BJ (cell line): ENCODE measurements at regions not wholly inside any gene's neighbourhood (a gene's known extent, or its start where the extent isn't known, plus 50 kb on each side); places are given as distances from the start of the nearest gene placed in this dataset.

Source experiments
- CTCF ChIA-PET: fragments of 350-600 bp; formaldehyde crosslinking; extraction: SDS; loops from one replicate; lab custom pipeline; 2021; ENCODE audit warnings: antibody characterized with exemption, inconsistent platforms; lab: Yijun Ruan, JAX
- POLR2A ChIA-PET: fragments of 300-600 bp; sonication (Branson Sonifier 250); formaldehyde crosslinking; extraction: SDS; loops from one replicate; lab custom pipeline; 2021; ENCODE audit warnings: antibody characterized with exemption; lab: Charles Lee
- DNase-seq: peaks from one replicate; pipeline ENCODE4 v3.0.0-alpha.2; 2011; ENCODE audit warnings: low read depth
- H3K27me3 ChIP-seq: 2 replicates; pipeline ENCODE4 v1.6.0; 2011; ENCODE audit warnings: low read length; ENCODE audit not compliant: control insufficient read depth, insufficient read depth
- H3K36me3 ChIP-seq: 2 replicates; pipeline ENCODE4 v1.5.1; 2011; ENCODE audit warnings: low read length; ENCODE audit not compliant: control insufficient read depth, insufficient read depth
- H3K4me3 ChIP-seq: 2 replicates; pipeline ENCODE4 v1.5.1; 2011; ENCODE audit warnings: low read depth, mild to moderate bottlenecking, control low read depth, low read length
- TF ChIP-seq, protein P1 (sequence below): IDR thresholded peaks from 2 replicates; pipeline ENCODE4 v1.5.1; 2011; ENCODE audit warnings: low read depth, mild to moderate bottlenecking, control low read depth, inconsistent platforms, low read length, moderate library complexity; ENCODE audit not compliant: insufficient read depth

GRCh38 chr13:81406639-81407292, 1065.8 kb upstream of the SPRY2 start:
- H3K4me3 ChIP-seq, result no peak overlapping the region
- ChIA-PET POLR2A (no interaction called here), CTCF (interaction anchor here (1.1 kb wide), 1 partner anchor 10 kb away, joined by 3 read pairs; no protein-coding TSS in a partner anchor)
- H3K27me3 ChIP-seq, result no peaks in the 10 kb centered on the region
- no peaks in the 10 kb centered on the region for H3K36me3 ChIP-seq
- TF ChIP-seq, protein P1, sequence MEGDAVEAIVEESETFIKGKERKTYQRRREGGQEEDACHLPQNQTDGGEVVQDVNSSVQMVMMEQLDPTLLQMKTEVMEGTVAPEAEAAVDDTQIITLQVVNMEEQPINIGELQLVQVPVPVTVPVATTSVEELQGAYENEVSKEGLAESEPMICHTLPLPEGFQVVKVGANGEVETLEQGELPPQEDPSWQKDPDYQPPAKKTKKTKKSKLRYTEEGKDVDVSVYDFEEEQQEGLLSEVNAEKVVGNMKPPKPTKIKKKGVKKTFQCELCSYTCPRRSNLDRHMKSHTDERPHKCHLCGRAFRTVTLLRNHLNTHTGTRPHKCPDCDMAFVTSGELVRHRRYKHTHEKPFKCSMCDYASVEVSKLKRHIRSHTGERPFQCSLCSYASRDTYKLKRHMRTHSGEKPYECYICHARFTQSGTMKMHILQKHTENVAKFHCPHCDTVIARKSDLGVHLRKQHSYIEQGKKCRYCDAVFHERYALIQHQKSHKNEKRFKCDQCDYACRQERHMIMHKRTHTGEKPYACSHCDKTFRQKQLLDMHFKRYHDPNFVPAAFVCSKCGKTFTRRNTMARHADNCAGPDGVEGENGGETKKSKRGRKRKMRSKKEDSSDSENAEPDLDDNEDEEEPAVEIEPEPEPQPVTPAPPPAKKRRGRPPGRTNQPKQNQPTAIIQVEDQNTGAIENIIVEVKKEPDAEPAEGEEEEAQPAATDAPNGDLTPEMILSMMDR, result no peak
- DNase-seq, result no peak

- ChIA-PET POLR2A (no interaction called here), CTCF (interaction anchor here (1.1 kb wide), 1 partner anchor 10 kb away, joined by 3 read pairs; no protein-coding TSS in a partner anchor)
- Histone ChIP-seq H3K36me3 (no peaks in the 10 kb centered on the region), H3K4me3 (no peak overlapping the region), H3K27me3 (no peaks in the 10 kb centered on the region)
- DNase-seq, result no peak
- TF ChIP-seq, protein P1, result no peak
Measured at GRCh38 chr13:81406022-81406421, 1065.1 kb upstream of the SPRY2 start.

- no peak for DNase-seq
- TF ChIP-seq, protein P1, result no peak
- POLR2A ChIA-PET, result no interaction called here
- CTCF ChIA-PET, result interaction anchor here (1.0 kb wide), 1 partner anchor 10 kb away, joined by 3 read pairs; no protein-coding TSS in a partner anchor
- Histone ChIP-seq H3K36me3 (no peaks in the 10 kb centered on the region), H3K27me3 (no peaks in the 10 kb centered on the region), H3K4me3 (no peak overlapping the region)
Measured at GRCh38 chr13:81396192-81396591, 1055.3 kb upstream of the SPRY2 start.

- Histone ChIP-seq H3K36me3 (no peaks in the 10 kb centered on the region), H3K4me3 (no peak overlapping the region), H3K27me3 (no peaks in the 10 kb centered on the region)
- TF ChIP-seq, protein P1, result no peak
- no peak for DNase-seq
- POLR2A ChIA-PET, result no interaction called here
- CTCF ChIA-PET, result no interaction called here
Measured at GRCh38 chr13:81395368-81395767, 1054.4 kb upstream of the SPRY2 start.

DNA sequence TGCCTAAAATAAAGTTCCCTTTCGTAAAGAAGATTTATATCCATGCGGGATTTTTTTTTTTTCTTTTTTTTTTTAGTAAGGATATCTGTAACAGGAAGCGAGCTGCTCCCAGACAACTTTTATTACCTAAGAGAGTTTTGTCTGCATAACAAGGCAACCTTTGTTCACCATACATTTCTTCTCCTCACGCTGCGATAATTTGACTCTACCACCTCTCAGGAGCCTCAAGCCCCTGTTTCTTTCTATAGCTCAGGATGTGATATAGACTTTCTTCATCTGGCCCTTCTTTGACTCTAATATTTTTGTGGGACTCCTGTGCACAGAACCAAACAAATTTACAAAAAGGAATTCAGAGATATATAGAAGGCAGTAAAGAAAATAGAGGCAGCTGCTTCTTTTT, 1053.7 kb upstream of the SPRY2 start:
- CTCF ChIA-PET, result no interaction called here
- no peak for DNase-seq
- no peaks in the 10 kb centered on the region for H3K36me3 ChIP-seq
- no peaks in the 10 kb centered on the region for H3K27me3 ChIP-seq
- H3K4me3 ChIP-seq, result no peak overlapping the region
- TF ChIP-seq, protein P1, result no peak
- POLR2A ChIA-PET, result interaction anchor here (0.6 kb wide), 1 partner anchor 86 kb away, joined by 4 read pairs; no protein-coding TSS in a partner anchor
